Upper lobe of left lung (tissue), 6 donors: ENCODE measurements at regions not wholly inside any gene's neighbourhood (a gene's known extent, or its start where the extent isn't known, plus 50 kb on each side); places are given as distances from the start of the nearest gene placed in this dataset.
A peak's percentile ranks its signal among the peaks of the same experiment; 100 is the strongest.
"Not testable (repeated sequence)": the region's sequence is repeated elsewhere in the genome, so short reads cannot be mapped to it uniquely, and the experiment has no call there.

Experiments used
- ATAC-seq, 2 donors: fragments of 200-7000 bp; cut with Tn5 transposase; one replicate each; pipeline ENCODE4 v1.9.1; 2022; ENCODE audit warnings: mild to moderate bottlenecking in 2 of 2, moderate library complexity in 2 of 2; ENCODE audit not compliant: low FRiP score in 2 of 2
- DNase-seq, 2 donors: peaks; one replicate each; pipeline ENCODE4 v3.0.0-alpha.2; 2019 to 2020
- H3K27ac ChIP-seq, 4 donors: fragments of 200-600 bp; sonication (generic); one replicate each; pipeline ENCODE4 v1.5.1; 2016 to 2019
- H3K27me3 ChIP-seq, 4 donors: fragments of 200-600 bp; sonication (generic); one replicate each; pipeline ENCODE4 v1.5.1; 2017 to 2019
- H3K36me3 ChIP-seq, 4 donors: fragments of 200-600 bp; sonication (generic); one replicate each; pipeline ENCODE4 v1.5.1; 2016 to 2019
- H3K4me1 ChIP-seq, 4 donors: fragments of 200-600 bp; sonication (generic); one replicate each; pipeline ENCODE4 v1.5.1; 2018 to 2019
- H3K4me3 ChIP-seq, 4 donors: fragments of 200-600 bp; sonication (generic); one replicate each; pipeline ENCODE4 v1.5.1; 2017 to 2019; ENCODE audit warnings: mild to moderate bottlenecking in 2 of 4, moderate library complexity in 1 of 4
- H3K9me3 ChIP-seq, 4 donors: fragments of 200-600 bp; sonication (generic); one replicate each; pipeline ENCODE4 v1.5.1; 2018 to 2019
- CTCF ChIP-seq, 6 experiments: fragments of 450-650 bp in 4 of 6; fragments of 200-600 bp in 2 of 6; sonication (generic) in 2 of 6; IDR thresholded peaks; one replicate each; pipeline ENCODE4 v1.5.1; 2016 to 2019; ENCODE audit warnings: antibody characterized with exemption in 6 of 6
- EP300 ChIP-seq, 4 donors: sonication (generic); formaldehyde crosslinking; IDR thresholded peaks; one replicate each; pipeline ENCODE4 v1.5.1; 2017; ENCODE audit warnings: antibody characterized with exemption in 4 of 4, control low read depth in 2 of 4
- POLR2A ChIP-seq, 4 donors: fragments of 450-650 bp; IDR thresholded peaks; one replicate each; pipeline ENCODE4 v1.5.1; 2016 to 2017; ENCODE audit warnings: antibody characterized with exemption in 4 of 4, mild to moderate bottlenecking in 2 of 4
- POLR2AphosphoS5 ChIP-seq, 2 donors: sonication (generic); formaldehyde crosslinking; IDR thresholded peaks; one replicate each; pipeline ENCODE4 v1.5.1; 2017; ENCODE audit warnings: antibody characterized with exemption in 2 of 2
- WGBS, 2 donors: methylation state at CpG; one replicate each; pipeline ENCODE4 v1.1.5; 2017 to 2018; 5-methylcytosine and 5-hydroxymethylcytosine counted together
- donor health status: DM: no; HTN: no; CAD: no; lungs with moderate emphysema.
- donor health status: DM: no; HTN: yes; CAD: no; lungs with severe emphysema.

- 76 to 80% methylated on average over 3 of the region's 3 CpGs for WGBS, 2 donors
- Histone ChIP-seq H3K9me3 (no peaks in the 10 kb centered on the region), H3K4me3 (no peak overlapping the region), H3K36me3 (no peaks in the 10 kb centered on the region), H3K27me3 (no peaks in the 10 kb centered on the region), H3K27ac (no peak overlapping the region), H3K4me1 (no peaks in the 10 kb centered on the region)
- TF ChIP-seq EP300 (IDR thresholded peaks at IDR 0.05) (no peak), POLR2A (IDR thresholded peaks at IDR 0.05) (no peak), POLR2AphosphoS5 (IDR thresholded peaks at IDR 0.05) (no peak), CTCF (IDR thresholded peaks at IDR 0.05) (no peak)
- DNase-seq = no peak
- no peak for ATAC-seq
Observed at GRCh38 chr2:194686569-194686968, 970.5 kb upstream of the SLC39A10 start.

- no peak for ATAC-seq
- H3K36me3 ChIP-seq = no peaks in the 10 kb centered on the region
- no peak for DNase-seq
- WGBS, 2 donors = 70 to 76% methylated on average over 1 of the region's 1 CpG
- H3K27ac ChIP-seq = no peak overlapping the region
- TF ChIP-seq EP300 (IDR thresholded peaks at IDR 0.05) (no peak), POLR2AphosphoS5 (IDR thresholded peaks at IDR 0.05) (no peak), CTCF (IDR thresholded peaks at IDR 0.05) (no peak), POLR2A (IDR thresholded peaks at IDR 0.05) (no peak)
- H3K9me3 ChIP-seq = no peaks in the 10 kb centered on the region
- no peaks in the 10 kb centered on the region for H3K27me3 ChIP-seq
- H3K4me1 ChIP-seq = no peaks in the 10 kb centered on the region
- no peak overlapping the region for H3K4me3 ChIP-seq
Observed at GRCh38 chr2:194674043-194674442, 983.0 kb upstream of the SLC39A10 start.

GRCh38 chr2:194672994-194673393, 984.0 kb upstream of the SLC39A10 start:
- no peaks in the 10 kb centered on the region for H3K27me3 ChIP-seq
- H3K9me3 ChIP-seq = no peaks in the 10 kb centered on the region
- ATAC-seq = no peak
- H3K4me3 ChIP-seq = no peak overlapping the region
- H3K4me1 ChIP-seq = no peaks in the 10 kb centered on the region
- WGBS, 2 donors = 80 to 83% methylated on average over 3 of the region's 3 CpGs
- H3K36me3 ChIP-seq = no peaks in the 10 kb centered on the region
- DNase-seq = no peak
- no peak overlapping the region for H3K27ac ChIP-seq
- TF ChIP-seq EP300 (IDR thresholded peaks at IDR 0.05) (no peak), CTCF (IDR thresholded peaks at IDR 0.05) (no peak), POLR2A (IDR thresholded peaks at IDR 0.05) (no peak), POLR2AphosphoS5 (IDR thresholded peaks at IDR 0.05) (no peak)

GRCh38 chr2:194661431-194661830, 995.6 kb upstream of the SLC39A10 start:
- WGBS, 2 donors = 90 to 95% methylated on average over 2 of the region's 2 CpGs
- Histone ChIP-seq H3K36me3 (no peaks in the 10 kb centered on the region), H3K9me3 (no peaks in the 10 kb centered on the region), H3K27me3 (no peaks in the 10 kb centered on the region), H3K4me1 (no peaks in the 10 kb centered on the region), H3K27ac (no peak overlapping the region), H3K4me3 (no peak overlapping the region)
- DNase-seq (no peak), ATAC-seq (no peak)
- TF ChIP-seq POLR2AphosphoS5 (IDR thresholded peaks at IDR 0.05) (no peak), POLR2A (IDR thresholded peaks at IDR 0.05) (no peak), CTCF (IDR thresholded peaks at IDR 0.05) (no peak), EP300 (IDR thresholded peaks at IDR 0.05) (no peak)

GRCh38 chr2:194639057-194639456, 1018.0 kb upstream of the SLC39A10 start:
- H3K27me3 ChIP-seq, H3K9me3 ChIP-seq, H3K27ac ChIP-seq, H3K36me3 ChIP-seq, H3K4me3 ChIP-seq, ATAC-seq, H3K4me1 ChIP-seq: not testable (repeated sequence)
- DNase-seq = peak in 1 of 2 donors; percentile 24
- 85 to 90% methylated on average over 9 of the region's 9 CpGs for WGBS, 2 donors
